ENCODE measurements at regions not wholly inside any gene's neighbourhood (a gene's known extent, or its start where the extent isn't known, plus 50 kb on each side); places are given as distances from the start of the nearest gene placed in this dataset.

DNA sequence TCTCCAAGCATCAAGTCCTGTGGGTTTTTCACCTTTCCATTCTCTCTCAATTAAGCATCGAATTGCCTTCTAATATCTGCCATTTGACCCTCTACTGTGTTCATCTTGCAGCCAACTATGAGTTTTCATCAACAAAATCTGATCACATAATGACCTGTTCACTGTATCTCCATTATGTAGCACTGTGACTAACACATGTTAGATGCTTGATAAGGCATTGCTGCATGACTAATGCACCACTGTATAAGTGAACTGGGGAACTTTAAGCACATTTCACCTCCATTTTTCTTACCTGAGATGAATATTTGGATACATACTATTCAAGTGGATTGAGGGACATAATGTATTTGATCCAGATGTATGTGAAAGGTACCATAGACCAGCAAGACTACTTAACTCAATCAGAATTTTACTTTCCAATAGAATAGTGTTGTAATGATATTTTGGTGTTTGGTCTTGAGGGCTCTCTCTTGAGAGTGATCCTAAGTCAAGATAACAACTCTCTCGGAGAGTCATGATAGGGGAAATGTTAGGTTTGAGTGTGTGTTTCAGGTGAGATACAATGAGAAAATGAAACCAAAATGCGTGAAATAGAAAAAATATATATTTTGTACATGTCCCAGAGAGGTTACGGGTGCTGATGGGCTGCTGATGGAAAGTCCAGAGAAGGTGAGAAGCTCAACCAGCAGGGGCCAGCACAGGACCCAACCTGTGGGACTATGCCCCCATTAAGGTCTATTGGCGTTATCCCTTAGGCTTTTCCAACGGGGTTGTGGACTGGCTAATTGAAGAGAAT lies 60.2 kb upstream of the HS3ST1 start:
- H3K9me3 ChIP-seq (ENCODE audit: control insufficient read depth in 2 of 2, insufficient read depth in 1 of 2, low read length in 1 of 2) = no peaks in the 10 kb centered on the region
- no peaks in the 10 kb centered on the region for H3K27me3 ChIP-seq (ENCODE audit: control insufficient read depth in 2 of 2, insufficient read depth in 1 of 2, low read length in 1 of 2)
- H3K4me1 ChIP-seq (ENCODE audit: control insufficient read depth in 2 of 2, insufficient read depth in 2 of 2, low read length in 2 of 2) = peaks cover 0 to 8% of the 10 kb centered on the region in 2 donors
- no peak overlapping the region for H3K4me3 ChIP-seq (ENCODE audit: low read length in 2 of 2)
- 88% methylated on average over 6 of the region's 6 CpGs for WGBS
- no peaks in the 10 kb centered on the region for H3K36me3 ChIP-seq (ENCODE audit: control insufficient read depth in 2 of 2, insufficient read depth in 2 of 2, low read length in 1 of 2)
- DNase-seq (ENCODE audit: low read depth in 6 of 9, low spot score in 9 of 9) = no peak
- H3K27ac ChIP-seq (ENCODE audit: low read depth in 1 of 2, low read length in 1 of 2) = no peak overlapping the region

DNA sequence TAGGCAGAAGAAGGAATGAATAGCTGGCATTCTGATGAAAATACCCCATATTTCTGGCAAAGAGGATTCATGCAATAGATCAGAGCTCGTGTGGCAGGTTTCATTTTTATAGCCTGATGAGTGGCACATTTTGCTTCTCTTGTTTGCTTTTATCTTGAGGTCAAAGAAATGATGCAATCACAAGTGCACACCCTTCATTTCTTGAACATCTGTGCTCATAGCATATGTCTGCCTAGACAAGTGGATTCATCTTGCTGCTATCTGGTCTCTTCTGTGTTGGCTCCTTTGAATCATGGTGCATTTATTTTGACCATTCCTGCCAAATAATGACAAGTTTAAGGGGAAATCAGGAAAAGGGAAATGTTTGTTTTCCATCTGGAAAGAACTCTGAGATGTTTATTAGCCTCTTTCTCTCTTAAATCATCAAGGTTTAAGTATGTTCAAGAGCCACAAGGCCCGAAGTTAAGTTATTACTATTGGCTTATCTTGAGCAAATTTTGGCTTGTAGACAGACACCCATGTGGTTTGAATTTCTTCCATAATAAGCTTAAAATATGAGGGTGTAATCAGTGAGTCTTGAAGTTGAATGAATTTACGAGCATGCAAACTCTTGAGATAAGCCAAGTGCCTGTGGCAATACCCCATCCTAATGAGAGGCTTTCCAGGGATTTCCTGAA lies 59.3 kb upstream of the HS3ST1 start:
- Histone ChIP-seq H3K4me1 (ENCODE audit: control insufficient read depth in 2 of 2, insufficient read depth in 2 of 2, low read length in 2 of 2) (peaks cover 0 to 8% of the 10 kb centered on the region in 2 donors), H3K4me3 (ENCODE audit: low read length in 2 of 2) (no peak overlapping the region), H3K36me3 (ENCODE audit: control insufficient read depth in 2 of 2, insufficient read depth in 2 of 2, low read length in 1 of 2) (no peaks in the 10 kb centered on the region), H3K27me3 (ENCODE audit: control insufficient read depth in 2 of 2, insufficient read depth in 1 of 2, low read length in 1 of 2) (no peaks in the 10 kb centered on the region), H3K9me3 (ENCODE audit: control insufficient read depth in 2 of 2, insufficient read depth in 1 of 2, low read length in 1 of 2) (no peaks in the 10 kb centered on the region), H3K27ac (ENCODE audit: low read depth in 1 of 2, low read length in 1 of 2) (peak overlapping the region in 1 of 2 donors; percentile 34)
- DNase-seq (ENCODE audit: low read depth in 6 of 9, low spot score in 9 of 9) = peak in 1 of 9 donors; percentile 62
- WGBS = 78% methylated on average over 3 of the region's 3 CpGs

DNA sequence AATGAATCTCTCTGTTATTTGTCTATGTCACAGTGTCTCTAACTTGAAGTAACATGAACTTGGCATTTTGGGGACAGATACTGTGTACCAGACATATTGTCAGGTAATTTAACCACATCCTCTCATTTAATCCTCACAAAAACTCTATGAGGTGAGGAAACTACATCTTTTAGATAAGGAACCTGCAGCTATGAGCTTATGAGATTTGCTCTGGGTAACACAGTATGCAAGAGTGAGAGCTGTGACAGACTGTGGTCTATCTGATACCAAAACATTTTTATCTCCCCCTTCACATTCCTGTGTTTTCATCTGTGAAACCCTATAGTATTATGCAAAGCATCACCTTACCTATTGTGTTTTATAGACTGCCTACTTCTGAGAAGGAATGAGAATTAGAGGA lies 58.4 kb upstream of the HS3ST1 start:
- H3K36me3 ChIP-seq (ENCODE audit: control insufficient read depth in 2 of 2, insufficient read depth in 2 of 2, low read length in 1 of 2) = no peaks in the 10 kb centered on the region
- H3K4me3 ChIP-seq (ENCODE audit: low read length in 2 of 2) = no peak overlapping the region
- peak overlapping the region in 1 of 2 donors; percentile 34 for H3K27ac ChIP-seq (ENCODE audit: low read depth in 1 of 2, low read length in 1 of 2)
- H3K27me3 ChIP-seq (ENCODE audit: control insufficient read depth in 2 of 2, insufficient read depth in 1 of 2, low read length in 1 of 2) = no peaks in the 10 kb centered on the region
- DNase-seq (ENCODE audit: low read depth in 6 of 9, low spot score in 9 of 9) = peak in 2 of 9 donors; percentile 13 to 79
- H3K9me3 ChIP-seq (ENCODE audit: control insufficient read depth in 2 of 2, insufficient read depth in 1 of 2, low read length in 1 of 2) = no peaks in the 10 kb centered on the region
- peaks cover 0 to 8% of the 10 kb centered on the region in 2 donors for H3K4me1 ChIP-seq (ENCODE audit: control insufficient read depth in 2 of 2, insufficient read depth in 2 of 2, low read length in 2 of 2)

DNA sequence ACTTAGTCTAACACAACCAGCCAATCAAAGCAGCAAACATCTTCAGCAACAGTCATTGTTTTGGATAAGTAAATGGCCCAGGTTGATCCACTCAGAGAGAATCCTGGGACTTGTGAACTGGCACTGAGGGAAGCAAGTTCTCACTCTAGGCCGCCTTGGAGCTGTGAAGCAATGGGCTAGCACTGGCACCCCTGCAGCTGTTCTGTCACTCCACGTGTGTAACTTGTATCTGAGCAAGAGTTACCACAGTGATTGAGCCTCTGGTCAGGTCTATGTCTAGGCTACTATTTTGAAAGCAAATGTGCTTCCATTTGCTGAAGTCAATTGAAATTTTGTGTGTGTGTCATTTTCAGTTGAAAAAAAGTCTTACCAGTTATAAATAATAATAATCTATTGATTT lies 57.2 kb upstream of the HS3ST1 start:
- Histone ChIP-seq H3K4me1 (ENCODE audit: control insufficient read depth in 2 of 2, insufficient read depth in 2 of 2, low read length in 2 of 2) (peaks cover under 1 to 11% of the 10 kb centered on the region in 2 donors), H3K4me3 (ENCODE audit: low read length in 2 of 2) (no peak overlapping the region), H3K36me3 (ENCODE audit: control insufficient read depth in 2 of 2, insufficient read depth in 2 of 2, low read length in 1 of 2) (no peaks in the 10 kb centered on the region), H3K9me3 (ENCODE audit: control insufficient read depth in 2 of 2, insufficient read depth in 1 of 2, low read length in 1 of 2) (no peaks in the 10 kb centered on the region), H3K27ac (ENCODE audit: low read depth in 1 of 2, low read length in 1 of 2) (no peak overlapping the region), H3K27me3 (ENCODE audit: control insufficient read depth in 2 of 2, insufficient read depth in 1 of 2, low read length in 1 of 2) (no peaks in the 10 kb centered on the region)
- DNase-seq (ENCODE audit: low read depth in 6 of 9, low spot score in 9 of 9) = no peak
- over 99% methylated on average over 2 of the region's 2 CpGs for WGBS

DNA sequence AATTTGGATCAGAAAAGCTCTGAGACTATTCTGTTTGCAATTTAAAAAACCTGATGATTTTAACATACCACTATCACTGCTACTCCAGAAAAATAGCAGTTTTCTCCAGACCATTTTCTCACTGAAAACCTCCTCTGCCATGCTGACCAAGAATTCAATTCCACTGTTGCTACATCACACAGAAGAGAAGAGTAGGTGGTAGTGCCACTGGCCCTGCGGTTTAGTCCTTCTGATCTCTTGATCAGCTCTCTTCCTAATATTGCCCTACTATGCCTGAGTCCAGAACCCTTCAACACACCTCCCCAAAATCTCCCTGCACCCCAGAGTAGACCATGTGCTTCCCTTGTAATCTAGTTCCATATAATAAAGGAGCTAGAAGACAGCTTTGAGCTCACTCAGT lies 55.8 kb upstream of the HS3ST1 start:
- H3K4me1 ChIP-seq (ENCODE audit: control insufficient read depth in 2 of 2, insufficient read depth in 2 of 2, low read length in 2 of 2) = peaks cover 4 to 18% of the 10 kb centered on the region in 2 donors
- H3K9me3 ChIP-seq (ENCODE audit: control insufficient read depth in 2 of 2, insufficient read depth in 1 of 2, low read length in 1 of 2) = no peaks in the 10 kb centered on the region
- no peak for DNase-seq (ENCODE audit: low read depth in 6 of 9, low spot score in 9 of 9)
- H3K27me3 ChIP-seq (ENCODE audit: control insufficient read depth in 2 of 2, insufficient read depth in 1 of 2, low read length in 1 of 2) = no peaks in the 10 kb centered on the region
- H3K27ac ChIP-seq (ENCODE audit: low read depth in 1 of 2, low read length in 1 of 2) = no peak overlapping the region
- H3K4me3 ChIP-seq (ENCODE audit: low read length in 2 of 2) = no peak overlapping the region
- H3K36me3 ChIP-seq (ENCODE audit: control insufficient read depth in 2 of 2, insufficient read depth in 2 of 2, low read length in 1 of 2) = no peaks in the 10 kb centered on the region
- WGBS = 97% methylated on average over 1 of the region's 1 CpG

DNA sequence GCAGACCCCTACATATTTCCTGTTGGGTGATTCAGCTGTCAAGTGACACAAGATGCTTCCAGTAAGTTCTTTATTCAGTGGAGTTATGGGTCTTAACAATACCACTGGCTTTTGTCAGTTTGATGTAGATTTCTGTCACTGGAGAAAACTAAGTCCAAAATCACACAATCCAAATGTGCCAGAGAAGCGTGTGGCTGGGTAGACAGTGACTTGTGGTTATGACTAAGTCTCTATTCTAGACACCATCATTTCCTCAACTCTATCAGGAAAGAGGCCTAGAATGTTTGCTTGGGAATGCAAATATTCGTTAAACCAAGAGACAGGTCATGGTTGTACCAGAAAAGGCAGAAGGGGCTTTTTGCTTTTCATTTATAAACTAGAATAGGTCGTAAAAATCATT lies 54.4 kb upstream of the HS3ST1 start:
- Histone ChIP-seq H3K27ac (ENCODE audit: low read depth in 1 of 2, low read length in 1 of 2) (no peak overlapping the region), H3K27me3 (ENCODE audit: control insufficient read depth in 2 of 2, insufficient read depth in 1 of 2, low read length in 1 of 2) (no peaks in the 10 kb centered on the region), H3K4me1 (ENCODE audit: control insufficient read depth in 2 of 2, insufficient read depth in 2 of 2, low read length in 2 of 2) (peaks cover 4 to 18% of the 10 kb centered on the region in 2 donors), H3K36me3 (ENCODE audit: control insufficient read depth in 2 of 2, insufficient read depth in 2 of 2, low read length in 1 of 2) (no peaks in the 10 kb centered on the region), H3K4me3 (ENCODE audit: low read length in 2 of 2) (no peak overlapping the region), H3K9me3 (ENCODE audit: control insufficient read depth in 2 of 2, insufficient read depth in 1 of 2, low read length in 1 of 2) (no peaks in the 10 kb centered on the region)
- WGBS = 32% methylated on average over 3 of the region's 3 CpGs
- DNase-seq (ENCODE audit: low read depth in 6 of 9, low spot score in 9 of 9) = no peak

DNA sequence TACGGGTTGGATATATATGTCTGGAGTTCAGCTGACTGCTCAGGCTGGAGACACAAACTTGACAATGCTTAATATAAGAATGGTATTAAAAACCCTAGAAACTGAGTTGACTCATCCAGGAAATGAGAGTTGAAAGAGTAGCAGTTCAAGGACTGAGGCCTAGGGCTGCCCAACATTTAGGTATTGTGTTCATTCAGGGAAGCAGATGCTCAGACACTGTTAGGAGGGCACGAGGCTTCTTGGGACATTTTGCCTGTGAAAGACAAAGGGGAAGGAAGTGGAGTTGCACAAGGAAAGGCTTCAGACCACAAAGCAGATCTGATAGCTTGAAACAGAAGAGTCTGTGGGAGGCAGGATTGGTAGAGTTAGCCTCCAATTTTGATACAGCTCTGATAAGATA lies 52.0 kb upstream of the HS3ST1 start:
- no peak overlapping the region for H3K27ac ChIP-seq (ENCODE audit: low read depth in 1 of 2, low read length in 1 of 2)
- peak in 2 of 9 donors; percentile 17 to 58 for DNase-seq (ENCODE audit: low read depth in 6 of 9, low spot score in 9 of 9)
- no peak overlapping the region for H3K4me3 ChIP-seq (ENCODE audit: low read length in 2 of 2)
- H3K4me1 ChIP-seq (ENCODE audit: control insufficient read depth in 2 of 2, insufficient read depth in 2 of 2, low read length in 2 of 2) = peaks cover 4 to 10% of the 10 kb centered on the region in 2 donors
- no peaks in the 10 kb centered on the region for H3K36me3 ChIP-seq (ENCODE audit: control insufficient read depth in 2 of 2, insufficient read depth in 2 of 2, low read length in 1 of 2)
- H3K27me3 ChIP-seq (ENCODE audit: control insufficient read depth in 2 of 2, insufficient read depth in 1 of 2, low read length in 1 of 2) = no peaks in the 10 kb centered on the region
- H3K9me3 ChIP-seq (ENCODE audit: control insufficient read depth in 2 of 2, insufficient read depth in 1 of 2, low read length in 1 of 2) = no peaks in the 10 kb centered on the region
- 35% methylated on average over 2 of the region's 2 CpGs for WGBS
